ENCODE measurements at regions not wholly inside any gene's neighbourhood (a gene's known extent, or its start where the extent isn't known, plus 50 kb on each side); places are given as distances from the start of the nearest gene placed in this dataset.
"Not testable (repeated sequence)": the region's sequence is repeated elsewhere in the genome, so short reads cannot be mapped to it uniquely, and the experiment has no call there.

- DNase-seq (ENCODE audit: low read depth in 2 of 2), result no peak
These were observed 157.4 kb upstream of the TNFAIP3 start for GRCh38 chr6:137709424-137710236.

DNA sequence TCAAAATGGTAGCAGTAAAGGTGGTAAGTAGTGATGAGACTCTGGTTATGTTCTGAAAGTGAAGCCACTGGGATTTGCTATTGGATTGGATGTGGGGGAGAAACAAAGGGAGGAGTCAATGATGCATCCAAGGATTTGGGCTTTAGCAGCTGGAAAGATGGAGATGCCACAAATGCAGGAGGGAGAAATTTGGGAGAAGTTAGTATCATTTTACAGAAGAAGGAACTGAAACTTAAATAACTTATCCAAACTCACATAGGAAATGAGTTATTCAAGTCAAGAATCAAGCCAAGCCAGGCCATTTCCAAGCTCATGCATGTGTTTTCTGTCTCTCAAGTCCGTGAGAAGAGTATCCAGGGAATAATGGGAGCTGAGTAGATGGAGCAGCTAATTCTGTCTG lies 155.1 kb upstream of the TNFAIP3 start:
- no peak for DNase-seq (ENCODE audit: low read depth in 2 of 2)

- DNase-seq (ENCODE audit: low read depth in 2 of 2), result no peak
These were observed 154.5 kb upstream of the TNFAIP3 start for GRCh38 chr6:137712587-137712986.

GRCh38 chr6:137715589-137716045 lies 151.4 kb upstream of the TNFAIP3 start:
- no peak for DNase-seq (ENCODE audit: low read depth in 2 of 2)

DNA sequence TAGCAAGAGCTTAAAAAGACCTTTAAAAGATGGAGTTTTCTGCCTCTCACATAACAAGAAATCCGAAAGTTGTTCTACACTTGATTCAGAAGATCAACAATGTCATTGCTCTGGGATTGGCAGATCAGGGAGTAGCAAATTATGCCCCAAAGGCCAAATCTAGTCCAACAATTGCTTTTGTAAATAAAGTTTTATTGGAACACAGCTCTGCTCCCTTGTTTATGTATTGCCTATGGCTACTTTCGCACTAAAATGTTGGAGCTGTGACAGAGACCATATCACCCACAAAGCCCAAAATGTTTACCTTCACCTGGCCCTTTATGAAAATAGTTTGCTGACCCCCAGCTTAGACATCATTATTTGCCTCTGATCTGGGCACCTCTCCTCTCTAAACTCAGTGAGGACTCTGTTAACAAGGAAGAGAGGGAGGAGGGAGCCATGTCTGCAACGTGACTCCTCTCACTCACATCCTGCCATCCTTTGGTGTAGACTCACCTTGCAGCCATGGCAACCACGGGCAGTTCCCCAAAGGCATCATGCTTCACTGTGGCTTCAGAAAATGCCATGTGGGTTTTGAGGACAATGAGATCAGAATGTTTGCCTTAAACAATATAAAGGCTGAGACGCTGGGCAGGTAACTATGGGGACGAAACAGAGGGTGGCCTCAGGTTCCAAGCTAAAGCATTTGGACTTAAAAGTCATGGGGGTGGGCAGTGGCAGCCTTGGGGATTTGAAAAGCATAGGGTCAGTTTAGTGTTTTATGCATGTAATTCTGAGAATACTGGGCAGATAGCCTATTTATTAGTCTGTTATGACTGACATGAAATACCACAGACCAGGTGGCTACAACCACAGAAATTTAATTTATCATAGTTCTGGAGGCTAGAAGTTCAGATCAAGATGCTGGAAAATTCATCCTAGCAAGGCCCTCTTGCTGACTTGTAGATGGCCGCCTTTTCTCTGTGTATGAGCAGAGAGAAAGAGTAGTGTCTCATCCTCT lies 149.7 kb upstream of the TNFAIP3 start:
- no peak for DNase-seq (ENCODE audit: low read depth in 2 of 2)

DNA sequence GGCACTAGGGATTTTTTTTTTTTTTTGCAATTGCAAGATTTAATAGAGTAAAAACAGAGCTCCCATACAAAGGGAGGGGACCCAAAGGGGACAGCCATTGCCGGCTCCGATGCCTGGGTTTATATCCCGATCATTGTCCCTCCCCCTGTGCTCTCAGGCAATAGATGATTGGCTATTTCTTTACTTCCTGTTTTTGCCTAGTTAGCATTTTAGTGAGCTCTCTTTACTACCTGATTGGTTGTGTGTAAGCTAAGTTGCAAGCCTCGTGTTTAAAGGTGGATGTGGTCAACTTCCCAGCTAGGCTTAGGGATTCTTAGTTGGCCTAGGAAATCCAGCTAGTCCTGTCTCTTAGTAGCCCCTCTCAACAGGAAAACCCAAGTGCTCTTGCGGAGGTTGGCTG lies 148.2 kb upstream of the TNFAIP3 start:
- not testable (repeated sequence) for DNase-seq (ENCODE audit: low read depth in 2 of 2)

GRCh38 chr6:137722749-137723272 lies 144.2 kb upstream of the TNFAIP3 start:
- DNase-seq (ENCODE audit: low read depth in 2 of 2), result no peak

DNA sequence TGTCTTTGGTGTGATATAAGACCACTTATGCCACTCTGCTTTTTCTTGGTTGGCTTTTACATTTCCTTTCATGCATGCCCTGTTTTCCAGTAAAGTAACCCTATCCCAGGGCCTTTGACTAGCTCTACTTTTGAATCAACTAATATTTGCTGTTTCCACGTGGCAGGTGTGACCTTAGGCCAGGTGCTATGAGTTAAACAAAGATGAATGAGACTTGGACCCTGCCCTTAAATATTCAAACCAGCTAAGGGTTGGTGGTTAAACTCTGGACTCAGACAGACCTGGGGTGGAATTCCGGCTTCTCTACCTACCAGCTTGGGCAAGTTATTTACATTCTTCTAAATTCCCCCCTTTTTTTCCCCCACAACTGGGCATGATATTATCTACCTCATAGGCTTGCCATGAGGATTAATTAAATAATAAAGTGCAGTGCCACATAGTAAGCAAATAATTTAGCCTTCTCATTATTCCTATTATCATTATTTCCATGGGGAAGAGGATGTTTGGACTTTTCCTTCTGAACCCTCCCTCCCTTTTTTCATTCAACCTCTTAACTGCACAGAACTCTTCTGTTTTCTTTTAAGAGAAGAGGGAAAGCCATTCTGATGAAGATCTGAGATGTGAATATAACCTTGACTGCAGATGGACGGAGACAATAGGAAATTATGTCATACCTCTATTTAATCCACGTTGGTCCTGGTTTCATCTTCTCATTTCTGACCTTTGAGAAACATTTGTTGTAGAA lies 143.6 kb upstream of the TNFAIP3 start:
- DNase-seq (ENCODE audit: low read depth in 2 of 2), result no peak

DNA sequence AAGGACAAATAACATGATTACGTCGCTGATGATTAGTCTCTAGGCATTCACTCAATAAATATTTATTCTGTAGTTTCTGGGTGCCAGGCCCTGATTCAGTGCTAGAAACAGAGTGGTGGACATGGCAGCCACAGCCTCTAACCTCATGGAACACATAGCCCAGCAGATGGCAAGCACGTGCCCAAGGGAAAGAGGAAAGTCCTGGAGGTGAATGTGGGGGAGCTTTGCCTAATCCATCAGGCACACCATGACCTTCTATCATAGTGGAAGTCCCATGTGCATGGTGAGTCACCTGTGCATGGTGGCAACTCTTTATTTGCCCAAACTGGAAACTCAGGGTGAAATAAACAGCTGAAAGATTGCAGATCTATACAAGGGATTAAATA lies 143.0 kb upstream of the TNFAIP3 start:
- DNase-seq (ENCODE audit: low read depth in 2 of 2), result no peak

- DNase-seq (ENCODE audit: low read depth in 2 of 2), result peak; percentile 43 to 46
These were observed 142.4 kb upstream of the TNFAIP3 start for GRCh38 chr6:137724495-137725211.

GRCh38 chr6:137725949-137726348 lies 141.1 kb upstream of the TNFAIP3 start:
- DNase-seq (ENCODE audit: low read depth in 2 of 2), result no peak

DNA sequence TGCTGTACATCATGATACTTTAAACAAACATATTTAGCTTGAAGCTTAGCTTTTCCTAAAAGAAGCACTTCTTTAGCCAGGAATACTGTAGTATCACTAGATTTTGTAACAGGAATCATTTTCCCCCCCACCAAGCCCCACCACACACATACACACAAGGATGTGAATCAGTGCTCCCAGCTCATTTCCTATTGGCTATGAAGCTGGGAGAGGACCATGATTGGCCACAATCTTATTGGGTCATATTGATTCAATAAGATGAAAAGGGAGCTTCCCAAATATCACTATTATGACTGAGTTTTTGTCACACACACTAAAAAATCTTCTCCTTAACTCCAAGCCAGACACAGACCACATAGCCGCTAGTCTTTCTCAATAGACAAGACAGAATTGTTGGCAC lies 140.5 kb upstream of the TNFAIP3 start:
- no peak for DNase-seq (ENCODE audit: low read depth in 2 of 2)

DNA sequence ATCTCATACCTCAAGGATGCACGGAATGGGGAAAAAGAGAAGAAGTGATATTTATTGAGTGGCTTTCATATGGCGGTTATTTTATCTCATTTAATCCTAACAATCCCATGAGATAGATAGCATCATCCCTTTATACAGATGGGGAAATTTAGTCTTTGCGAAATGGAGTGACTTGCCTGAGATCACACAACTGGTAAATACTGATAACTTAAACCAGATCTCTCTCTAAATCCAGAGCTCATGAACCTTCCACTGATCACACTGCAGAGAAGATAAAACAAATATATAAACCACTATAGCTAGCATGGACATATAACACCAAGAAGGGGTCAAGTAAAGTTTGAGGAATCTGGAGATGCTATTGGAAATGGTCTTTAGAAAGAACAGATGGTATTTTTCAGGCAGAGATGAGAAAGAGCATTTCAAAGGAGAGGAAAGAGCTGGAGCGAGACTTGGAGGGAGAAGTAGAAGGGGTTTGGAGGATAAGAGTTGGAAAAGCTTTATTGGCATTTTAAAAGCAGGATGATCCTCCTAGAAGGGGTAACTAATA lies 139.8 kb upstream of the TNFAIP3 start:
- no peak for DNase-seq (ENCODE audit: low read depth in 2 of 2)

DNA sequence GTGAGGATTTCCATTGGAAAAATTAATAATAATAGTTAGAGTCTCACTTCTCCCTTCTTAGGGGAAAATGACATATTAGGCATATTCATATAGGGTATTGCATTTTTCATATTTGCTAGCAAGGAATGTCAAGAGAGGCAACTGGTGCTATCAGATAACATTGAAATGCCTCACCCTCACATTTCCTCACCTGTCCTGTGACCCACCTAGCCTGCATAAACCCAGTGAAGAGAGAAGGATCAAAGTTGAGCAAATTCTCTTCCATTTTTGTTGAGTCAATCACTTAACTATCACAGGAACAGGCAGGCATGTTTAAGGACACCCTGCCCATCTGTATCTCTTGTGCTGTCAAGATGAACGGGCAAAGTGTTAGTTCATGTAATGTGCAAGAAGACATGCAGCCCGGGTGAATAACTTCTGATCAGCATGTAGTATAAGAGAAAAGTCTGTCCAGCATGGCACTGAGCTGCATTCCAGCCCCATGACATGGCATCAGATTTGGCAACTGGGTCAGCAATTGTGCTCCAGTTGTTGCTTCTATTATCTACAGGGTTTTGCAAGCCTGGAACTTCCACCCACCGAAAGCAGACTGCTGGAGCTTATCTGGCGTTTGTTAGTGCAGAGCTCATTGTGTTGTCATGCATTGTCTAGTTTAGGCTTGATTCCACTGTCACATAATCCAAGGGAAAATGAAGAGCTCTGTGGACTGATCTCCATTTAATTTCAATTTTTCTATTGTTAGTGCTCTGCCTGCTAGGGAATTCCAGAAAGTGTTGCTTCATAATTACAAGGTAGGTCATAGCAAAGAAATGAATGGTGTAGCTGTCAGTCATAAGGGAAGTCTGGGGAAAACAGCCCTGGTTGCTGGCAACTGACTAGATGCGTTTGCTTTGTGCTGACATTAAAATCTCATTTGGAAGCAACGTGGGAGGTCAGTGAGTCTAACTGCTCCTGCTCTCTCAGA lies 138.4 kb upstream of the TNFAIP3 start:
- peak; percentile 7 to 77 for DNase-seq (ENCODE audit: low read depth in 2 of 2)

DNA sequence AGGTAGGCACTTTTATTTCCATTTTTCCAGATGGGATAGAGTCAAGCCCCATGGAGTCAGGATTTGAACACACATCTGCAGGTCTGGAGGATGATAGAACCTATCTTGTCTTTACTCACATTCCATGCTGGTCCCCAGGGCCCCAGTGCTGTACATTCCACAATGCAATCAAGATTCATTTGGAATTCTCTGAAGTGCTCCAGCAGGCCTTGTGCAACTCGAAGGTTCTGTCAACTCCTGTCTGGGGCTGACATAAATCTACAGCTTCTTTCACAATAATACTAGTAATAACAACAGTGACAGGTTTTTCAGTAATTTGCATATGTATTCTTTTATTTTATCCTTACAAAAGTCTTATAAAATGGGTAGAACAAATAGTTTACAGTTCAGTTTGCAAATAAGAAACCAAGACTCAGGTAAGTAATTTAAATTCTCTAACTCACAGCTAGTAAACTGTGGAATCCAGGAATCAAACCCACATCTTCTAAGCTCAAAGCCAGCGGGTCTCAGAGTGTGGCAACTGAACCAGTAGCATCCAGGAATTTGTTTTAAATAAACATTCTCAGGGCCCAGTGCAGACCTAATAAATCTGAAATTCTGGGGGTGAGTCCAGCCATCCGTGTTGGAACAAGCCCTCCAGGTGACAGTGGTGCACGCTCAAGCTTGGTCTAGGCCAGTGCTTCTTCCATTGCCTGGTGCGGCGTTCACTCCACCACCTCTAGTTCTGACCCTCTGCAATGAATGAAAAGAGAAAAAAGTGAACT lies 137.0 kb upstream of the TNFAIP3 start:
- DNase-seq (ENCODE audit: low read depth in 2 of 2), result no peak

- peak in 1 of 2 donors; percentile 36 for DNase-seq (ENCODE audit: low read depth in 2 of 2)
These were observed 135.5 kb upstream of the TNFAIP3 start for GRCh38 chr6:137731600-137731959.

DNA sequence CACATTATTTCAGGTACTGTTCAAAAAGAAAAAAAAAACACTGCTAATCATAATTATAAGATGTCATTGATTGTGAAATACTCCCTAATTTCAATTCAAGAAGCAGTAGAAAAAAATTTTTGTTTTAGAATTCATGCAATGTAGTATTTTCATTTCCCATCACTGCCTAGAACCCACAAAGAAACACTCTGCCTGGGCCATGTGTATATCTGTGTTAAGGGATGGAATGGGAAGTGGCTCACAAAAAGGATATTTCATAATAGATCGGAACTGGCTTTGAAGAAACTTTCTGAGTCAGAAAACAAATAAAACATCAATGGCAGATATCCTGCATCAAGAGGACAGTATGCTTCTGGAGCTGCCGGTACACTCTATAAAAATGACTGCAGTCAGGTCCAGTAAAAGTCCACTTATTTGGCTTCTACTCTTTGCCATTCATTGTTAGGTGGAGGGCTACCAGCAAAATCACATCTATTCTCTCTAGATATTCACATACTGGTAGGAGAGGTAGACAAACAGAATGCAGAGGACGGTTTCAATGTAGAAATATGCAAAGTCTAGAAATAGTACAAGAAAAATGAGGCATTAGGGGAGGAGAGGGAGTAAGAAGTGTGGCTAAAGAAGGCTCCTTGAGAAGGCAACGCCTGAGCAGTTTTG lies 135.0 kb upstream of the TNFAIP3 start:
- DNase-seq (ENCODE audit: low read depth in 2 of 2), result peak; percentile 25 to 54

DNA sequence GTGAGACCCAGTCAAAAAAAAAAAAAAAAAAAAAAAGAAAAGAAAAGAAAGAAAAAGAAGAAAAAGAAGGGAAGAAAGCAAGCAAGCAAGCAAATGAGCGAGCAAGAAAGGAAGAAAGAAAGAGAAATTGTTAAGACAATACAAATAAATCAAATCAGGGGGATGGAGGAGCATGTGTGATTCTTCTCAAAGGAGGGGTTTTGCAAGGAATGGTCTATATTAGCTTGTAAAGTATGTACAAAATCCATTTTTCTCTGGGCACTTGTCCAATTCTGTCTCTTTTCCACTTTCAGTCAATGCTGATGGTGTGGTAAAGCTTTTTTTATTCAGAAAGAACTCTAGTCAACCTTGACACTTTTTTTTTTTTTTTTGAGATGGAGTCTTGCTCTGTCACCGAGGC lies 133.7 kb upstream of the TNFAIP3 start:
- no peak for DNase-seq (ENCODE audit: low read depth in 2 of 2)
